HepG2 (cell line): ENCODE measurements at regions not wholly inside any gene's neighbourhood (a gene's known extent, or its start where the extent isn't known, plus 50 kb on each side); places are given as distances from the start of the nearest gene placed in this dataset.

Experiments used
- ATAC-seq: fragments of 200-7000 bp; cut with Tn5 transposase; 3 replicates; pipeline ENCODE4 v1.9.1; 2020; ENCODE audit warnings: mild to moderate bottlenecking, moderate library complexity
- BruUV-seq: library from RNA; stranded (reverse); fragments of 400-500 nt; replicated peaks from 2 replicates; lab custom pipeline; 2021; lab: Mats Ljungman, UMichigan
- CTCF ChIA-PET: fragments of 300-600 bp; formaldehyde crosslinking; extraction: SDS; loops from one replicate; lab custom pipeline; 2021; ENCODE audit warnings: low total read pairs, inconsistent platforms, low intra/inter-chr PET ratio; lab: Yijun Ruan, JAX
- POLR2A ChIA-PET: fragments of 350-600 bp; sonication (Branson Sonifier 250); formaldehyde crosslinking; loops from one replicate; lab custom pipeline; 2020; ENCODE audit warnings: antibody characterized with exemption, inconsistent platforms; lab: Yijun Ruan, JAX
- DNase-seq: peaks from one replicate; pipeline ENCODE4 v3.0.0-alpha.2; 2015; ENCODE audit warnings: low spot score
- FAIRE-seq: peaks from 3 replicates; lab custom pipeline; 2011; peaks lifted over from hg19 to GRCh38; lab: Jason Lieb, UNC
- H2AFZ ChIP-seq: one replicate; pipeline ENCODE4 v1.6.1; 2011; ENCODE audit warnings: low read length, inconsistent platforms
- H3K27ac ChIP-seq: fragments of 300-600 bp; 3 replicates; pipeline ENCODE4 v1.8.0; 2011; ENCODE audit warnings: mixed run types, mild to moderate bottlenecking, mixed read lengths, low read length, inconsistent platforms; ENCODE audit not compliant: insufficient read depth; ENCODE audit errors: extremely low read length
- H3K27me3 ChIP-seq, 2 experiments: fragments of 200-600 bp in 1 of 2; 2 replicates in 1 of 2; 3 replicates in 1 of 2; pipeline versions ENCODE4 v1.6.0 to v1.8.0; 2011; ENCODE audit warnings: low read length in 2 of 2, mild to moderate bottlenecking in 2 of 2, moderate library complexity in 2 of 2, inconsistent platforms in 1 of 2; ENCODE audit not compliant: insufficient read depth in 2 of 2, control insufficient read depth in 1 of 2
- H3K36me3 ChIP-seq, 2 experiments: fragments of 200-600 bp in 1 of 2; replicated peaks in 1 of 2; 2 replicates in 1 of 2; 3 replicates in 1 of 2; pipeline versions ENCODE4 v1.5.1 to v1.8.0; 2011; ENCODE audit warnings: low read length in 2 of 2, inconsistent platforms in 1 of 2; ENCODE audit not compliant: insufficient read depth in 2 of 2, control insufficient read depth in 1 of 2
- H3K4me1 ChIP-seq: 2 replicates; pipeline ENCODE4 v1.5.1; 2012; ENCODE audit warnings: low read length, inconsistent platforms; ENCODE audit not compliant: insufficient read depth
- H3K4me2 ChIP-seq: 2 replicates; pipeline ENCODE4 v1.6.0; 2011; ENCODE audit warnings: low read depth, low read length, inconsistent platforms
- H3K4me3 ChIP-seq, 3 experiments: fragments of 200-600 bp in 1 of 3; sonication (generic), shearing (Covaris generic) in 1 of 3; replicated peaks in 1 of 3; 2 replicates each; pipeline ENCODE4 v1.5.1; 2011 to 2016; ENCODE audit warnings: low read length in 3 of 3, inconsistent platforms in 2 of 3, low read depth in 2 of 3, mild to moderate bottlenecking in 2 of 3, control low read depth in 1 of 3, mixed read lengths in 1 of 3; ENCODE audit not compliant: insufficient read depth in 1 of 3
- H3K79me2 ChIP-seq: one replicate; pipeline ENCODE4 v1.6.1; 2011; ENCODE audit warnings: low read length, inconsistent platforms; ENCODE audit not compliant: insufficient read depth
- H3K9ac ChIP-seq: 2 replicates; pipeline ENCODE4 v1.6.0; 2011; ENCODE audit warnings: mild to moderate bottlenecking, low read depth, low read length, inconsistent platforms; ENCODE audit not compliant: insufficient read depth
- H3K9me3 ChIP-seq: 2 replicates; pipeline ENCODE4 v1.5.1; 2012; ENCODE audit warnings: mild to moderate bottlenecking, low read length
- H4K20me1 ChIP-seq: 2 replicates; pipeline ENCODE4 v1.6.0; 2011; ENCODE audit warnings: inconsistent platforms, mild to moderate bottlenecking, low read length, moderate library complexity; ENCODE audit not compliant: insufficient read depth
- CENPT ChIP-seq: sonication (generic); formaldehyde crosslinking; IDR thresholded peaks from 2 replicates; pipeline ENCODE4 v1.8.0; 2022; ENCODE audit warnings: low read depth, mild to moderate bottlenecking, moderate library complexity, missing genetic modification reagents
- SRF ChIP-seq: IDR thresholded peaks from 2 replicates; pipeline ENCODE4 v1.6.1; 2011; ENCODE audit warnings: mild to moderate bottlenecking, low read depth, low read length, moderate library complexity
- SUZ12 ChIP-seq: fragments of 150-350 bp; IDR thresholded peaks from 2 replicates; pipeline ENCODE4 v1.6.1; 2014; ENCODE audit warnings: low read depth, low read length
- WGBS: methylation state at CpG from one replicate; pipeline ENCODE4 v1.1.6; 2017; ENCODE audit warnings: low lambda C conversion rate; 5-methylcytosine and 5-hydroxymethylcytosine counted together
- in situ Hi-C: cut with HindIII; loops from 2 replicates; pipeline ENCODE4 v1.10.0; 2017; ENCODE audit warnings: low pct_unique_long_range_greater_than_20kb; ENCODE audit not compliant: extremely low pct_ligation_motif_present
- intact Hi-C: fragments of 100-400 bp; cut with micrococcal nuclease; formaldehyde crosslinking; loops from one replicate; pipeline ENCODE4 v1.10.0; 2022; ENCODE audit not compliant: unreplicated experiment
- TF ChIP-seq, protein P1 (sequence below): sonication (generic); formaldehyde crosslinking; IDR thresholded peaks from 2 replicates; pipeline ENCODE4 v1.9.0; 2021; ENCODE audit warnings: missing genetic modification reagents, borderline replicate concordance

DNA sequence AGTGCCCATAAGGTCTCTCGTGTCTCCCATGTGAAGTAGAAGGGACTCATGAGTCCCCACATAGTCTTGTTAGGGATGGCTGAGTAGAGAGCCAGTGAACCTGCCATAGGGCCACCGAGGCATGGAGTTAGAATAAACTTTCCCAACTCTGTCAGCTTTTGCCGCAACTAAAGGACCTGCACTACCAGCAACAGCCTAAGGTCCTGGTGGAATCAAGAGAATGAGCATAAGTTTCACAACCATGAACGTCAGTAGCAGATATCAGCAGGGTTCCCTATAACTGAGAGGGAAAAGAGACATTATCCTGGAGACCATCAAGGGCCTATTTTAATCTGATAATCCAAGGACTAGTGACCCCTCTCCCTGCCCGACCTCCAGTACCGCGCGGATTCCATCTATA lies 60.3 kb upstream of the FNDC3B start (continued):
- TF ChIP-seq, protein P1, sequence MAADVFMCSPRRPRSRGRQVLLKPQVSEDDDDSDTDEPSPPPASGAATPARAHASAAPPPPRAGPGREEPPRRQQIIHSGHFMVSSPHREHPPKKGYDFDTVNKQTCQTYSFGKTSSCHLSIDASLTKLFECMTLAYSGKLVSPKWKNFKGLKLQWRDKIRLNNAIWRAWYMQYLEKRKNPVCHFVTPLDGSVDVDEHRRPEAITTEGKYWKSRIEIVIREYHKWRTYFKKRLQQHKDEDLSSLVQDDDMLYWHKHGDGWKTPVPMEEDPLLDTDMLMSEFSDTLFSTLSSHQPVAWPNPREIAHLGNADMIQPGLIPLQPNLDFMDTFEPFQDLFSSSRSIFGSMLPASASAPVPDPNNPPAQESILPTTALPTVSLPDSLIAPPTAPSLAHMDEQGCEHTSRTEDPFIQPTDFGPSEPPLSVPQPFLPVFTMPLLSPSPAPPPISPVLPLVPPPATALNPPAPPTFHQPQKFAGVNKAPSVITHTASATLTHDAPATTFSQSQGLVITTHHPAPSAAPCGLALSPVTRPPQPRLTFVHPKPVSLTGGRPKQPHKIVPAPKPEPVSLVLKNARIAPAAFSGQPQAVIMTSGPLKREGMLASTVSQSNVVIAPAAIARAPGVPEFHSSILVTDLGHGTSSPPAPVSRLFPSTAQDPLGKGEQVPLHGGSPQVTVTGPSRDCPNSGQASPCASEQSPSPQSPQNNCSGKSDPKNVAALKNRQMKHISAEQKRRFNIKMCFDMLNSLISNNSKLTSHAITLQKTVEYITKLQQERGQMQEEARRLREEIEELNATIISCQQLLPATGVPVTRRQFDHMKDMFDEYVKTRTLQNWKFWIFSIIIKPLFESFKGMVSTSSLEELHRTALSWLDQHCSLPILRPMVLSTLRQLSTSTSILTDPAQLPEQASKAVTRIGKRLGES: no peak
- TF ChIP-seq SRF (no peak), SUZ12 (no peak)

DNA sequence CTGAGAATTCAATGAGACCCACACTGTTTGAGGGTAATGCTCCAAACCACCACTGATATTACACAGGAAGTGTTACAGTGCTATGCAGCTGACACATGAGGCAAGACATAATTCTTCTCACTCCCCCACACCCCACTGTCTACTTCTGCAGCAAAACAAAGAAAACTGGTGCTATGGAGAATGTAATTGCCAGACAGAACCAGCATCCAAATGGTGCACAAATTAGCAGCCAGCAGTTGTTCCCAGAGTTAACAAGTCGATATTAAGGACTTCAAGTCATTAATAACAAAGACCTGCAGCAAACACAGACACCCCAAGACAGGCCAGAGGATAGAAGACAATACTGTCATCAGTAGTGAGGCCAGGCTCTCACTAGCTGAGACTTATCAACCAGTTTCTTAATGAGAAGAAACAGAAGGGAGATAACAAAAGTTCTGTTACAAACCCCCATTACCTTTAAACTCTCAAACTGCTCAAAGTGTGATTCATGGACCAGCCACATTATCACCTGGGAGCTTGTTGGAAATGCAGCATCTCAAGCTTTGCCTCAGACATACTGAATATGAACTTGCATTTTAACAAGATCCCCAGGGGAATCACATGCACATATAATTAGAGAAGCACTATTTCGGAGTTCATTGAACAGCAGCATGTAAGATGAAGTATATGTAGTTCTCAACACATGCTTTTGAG lies 58.7 kb upstream of the FNDC3B start:
- intact Hi-C loops (no loop called here), in situ Hi-C loops (no loop called here)
- peaks cover 15% of the 10 kb centered on the region for H3K4me1 ChIP-seq
- H3K36me3 ChIP-seq: no peaks in the 10 kb centered on the region
- H3K4me3 ChIP-seq: no peak overlapping the region
- FAIRE-seq: no peak
- no peaks in the 10 kb centered on the region for H3K9me3 ChIP-seq
- CTCF ChIA-PET: no interaction called here
- TF ChIP-seq, protein P1: no peak
- TF ChIP-seq CENPT (CRISPR knock-in tag): no peak
- no peaks in the 10 kb centered on the region for H4K20me1 ChIP-seq
- H3K4me2 ChIP-seq: no peak overlapping the region
- no peak overlapping the region for H3K27ac ChIP-seq
- ATAC-seq: no peak
- DNase-seq: no peak
- no peak overlapping the region for H3K9ac ChIP-seq
- no peak overlapping the region for H2AFZ ChIP-seq
- no TSS peak for BruUV-seq
- H3K27me3 ChIP-seq: no peaks in the 10 kb centered on the region
- POLR2A ChIA-PET: interaction anchor here (0.6 kb wide), 1 partner anchor 62 kb away, joined by 3 read pairs; no protein-coding TSS in a partner anchor
- 89% methylated on average over 2 of the region's 2 CpGs for WGBS
- no peaks in the 10 kb centered on the region for H3K79me2 ChIP-seq
